Stimulated activated naive CD4-positive, alpha-beta T cell (primary cell): ENCODE measurements at regions not wholly inside any gene's neighbourhood (a gene's known extent, or its start where the extent isn't known, plus 50 kb on each side); places are given as distances from the start of the nearest gene placed in this dataset.

Source experiments
- DNase-seq, 6 experiments: peaks; one replicate each; lab custom pipeline; 2025; lab: John Stamatoyannopoulos, UW

DNA sequence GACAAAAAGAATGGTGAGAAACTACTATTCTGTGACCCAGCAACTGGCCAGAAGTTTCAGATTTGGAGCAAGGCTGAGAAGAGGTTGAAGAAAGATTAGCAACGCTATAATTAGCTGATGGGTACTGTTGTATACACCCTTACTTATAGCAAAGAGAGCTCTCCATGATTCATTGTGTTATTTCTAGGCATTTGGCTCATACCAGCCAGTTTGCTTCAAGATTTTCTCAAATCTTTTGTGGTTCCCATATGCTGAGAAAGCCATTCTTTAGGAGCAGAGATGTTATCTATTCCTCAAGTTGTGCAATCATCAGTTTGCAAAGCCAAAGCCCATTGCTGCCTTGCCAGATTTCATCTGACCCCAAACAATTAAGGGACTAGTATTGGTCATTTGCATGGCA lies 179.4 kb downstream of the ETS1 start:
- DNase-seq = no peak

DNA sequence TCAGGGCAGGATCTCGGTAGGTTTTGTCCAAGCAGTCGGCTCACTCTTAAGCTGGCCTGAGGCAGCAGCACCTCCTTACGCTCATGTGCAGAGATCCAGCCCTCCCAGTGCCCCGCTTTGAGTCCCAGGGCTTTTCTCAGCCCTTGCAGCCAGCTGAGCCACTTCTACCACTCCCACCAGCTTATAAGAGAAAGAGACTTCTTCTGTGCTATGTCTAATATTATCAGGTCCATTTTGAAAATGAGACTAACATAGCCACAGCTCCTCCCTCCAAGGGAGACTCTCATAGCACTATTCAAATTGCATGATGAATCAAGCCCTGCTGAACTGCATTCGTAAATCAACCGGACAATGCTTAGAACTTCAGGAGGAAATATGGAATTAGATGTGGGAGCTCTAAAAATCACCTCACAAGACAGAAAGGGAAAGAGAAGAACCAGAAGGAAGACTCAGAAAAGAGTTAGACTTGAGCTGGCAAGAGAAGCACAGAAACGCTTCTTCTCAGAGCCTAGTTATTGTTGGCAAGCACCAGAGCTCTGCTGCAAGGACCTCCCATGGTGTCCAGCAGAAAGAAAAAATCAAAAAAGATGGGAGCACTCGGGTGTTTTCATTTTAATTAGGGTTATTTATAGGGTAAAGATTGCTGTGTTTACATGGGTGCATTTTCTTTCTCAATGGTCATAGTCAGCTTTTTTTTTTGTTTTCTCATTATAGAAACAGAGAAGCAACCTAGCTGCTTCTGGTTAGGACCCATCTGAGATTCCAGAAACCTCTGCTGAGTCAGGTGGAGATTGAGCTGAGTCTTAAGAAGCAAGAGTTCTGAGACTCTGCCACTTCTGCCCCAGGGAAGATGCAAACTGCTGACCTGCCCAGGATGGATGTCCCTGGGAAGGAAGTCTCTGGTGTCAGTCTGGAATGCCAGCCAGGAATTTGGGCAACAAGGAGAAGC lies 181.4 kb downstream of the ETS1 start:
- DNase-seq = no peak

DNA sequence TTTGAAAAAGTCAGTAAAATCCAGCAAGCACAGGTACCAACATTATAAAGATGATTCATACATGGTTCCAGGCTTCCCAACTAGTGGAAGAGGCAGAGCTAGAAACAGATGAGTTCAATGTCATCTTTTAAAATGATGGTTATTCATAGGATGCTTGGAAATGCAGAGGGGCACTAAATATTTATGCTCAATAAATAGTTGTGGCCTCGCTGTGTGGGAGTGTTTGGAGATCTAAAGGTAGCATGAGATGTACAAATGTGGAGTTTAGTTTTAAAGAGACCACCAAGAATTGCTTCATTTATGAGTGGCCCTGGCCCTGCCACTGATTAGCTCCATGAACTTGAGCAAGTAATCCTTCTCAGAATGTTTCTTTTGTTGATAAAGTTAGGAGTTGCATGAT lies 182.2 kb downstream of the ETS1 start:
- DNase-seq = no peak

DNA sequence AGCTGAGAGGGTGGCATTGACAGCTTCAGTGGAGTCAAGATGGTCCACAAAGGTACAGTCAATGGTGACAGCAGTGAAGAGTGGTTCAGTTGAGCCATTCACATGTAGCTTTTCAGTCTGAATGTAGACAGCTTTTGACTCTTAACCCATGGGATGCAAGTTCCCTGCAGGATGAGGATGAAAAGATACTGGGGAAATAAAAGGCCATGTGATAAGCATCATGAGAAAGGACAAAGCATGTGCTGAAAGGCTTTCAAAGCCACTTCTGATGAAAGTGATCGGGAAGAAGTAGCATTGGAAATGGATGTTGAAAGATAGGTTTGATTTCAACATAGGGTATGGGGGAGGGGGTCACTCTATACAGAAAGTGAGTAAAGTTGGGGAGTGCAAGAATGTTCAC lies 182.9 kb downstream of the ETS1 start:
- DNase-seq = no peak

DNA sequence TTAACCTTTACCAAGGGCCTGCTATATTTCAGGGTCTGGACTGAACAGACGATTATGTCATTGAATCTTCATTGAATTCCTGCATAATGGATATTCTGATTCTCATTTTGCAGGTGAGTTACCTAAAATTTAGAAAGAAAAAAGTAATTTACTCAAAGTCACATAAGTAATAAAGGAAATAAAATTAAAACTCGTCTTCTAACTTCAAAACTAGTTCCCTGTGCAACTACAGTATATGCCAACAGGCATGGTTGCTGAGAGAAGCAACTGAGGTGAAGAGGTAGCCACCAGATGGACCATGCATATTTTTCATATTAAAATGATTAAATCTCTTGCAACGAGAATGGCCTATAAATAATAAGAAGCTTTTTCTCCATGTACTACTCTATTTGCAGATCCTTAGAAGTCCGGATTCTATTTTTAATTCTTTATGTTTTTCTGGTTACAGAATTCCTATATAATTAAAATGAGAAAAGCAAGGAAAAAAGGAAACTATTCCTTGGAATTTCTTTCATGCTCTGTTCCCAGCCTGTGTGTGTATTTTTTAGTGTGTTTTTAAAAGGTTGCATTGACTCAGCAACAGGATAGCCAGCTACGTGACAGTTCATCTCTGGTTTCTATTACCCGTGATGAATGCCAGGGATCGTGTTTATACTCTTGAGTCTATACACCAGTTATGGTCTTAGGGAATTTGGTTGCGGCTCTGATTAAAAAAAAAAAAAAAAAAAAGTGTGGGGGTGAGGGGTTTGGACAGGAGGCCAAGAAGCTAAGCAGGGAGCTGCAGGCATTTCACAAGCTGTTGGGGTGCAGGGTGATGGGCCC lies 186.8 kb downstream of the ETS1 start:
- DNase-seq = no peak

DNA sequence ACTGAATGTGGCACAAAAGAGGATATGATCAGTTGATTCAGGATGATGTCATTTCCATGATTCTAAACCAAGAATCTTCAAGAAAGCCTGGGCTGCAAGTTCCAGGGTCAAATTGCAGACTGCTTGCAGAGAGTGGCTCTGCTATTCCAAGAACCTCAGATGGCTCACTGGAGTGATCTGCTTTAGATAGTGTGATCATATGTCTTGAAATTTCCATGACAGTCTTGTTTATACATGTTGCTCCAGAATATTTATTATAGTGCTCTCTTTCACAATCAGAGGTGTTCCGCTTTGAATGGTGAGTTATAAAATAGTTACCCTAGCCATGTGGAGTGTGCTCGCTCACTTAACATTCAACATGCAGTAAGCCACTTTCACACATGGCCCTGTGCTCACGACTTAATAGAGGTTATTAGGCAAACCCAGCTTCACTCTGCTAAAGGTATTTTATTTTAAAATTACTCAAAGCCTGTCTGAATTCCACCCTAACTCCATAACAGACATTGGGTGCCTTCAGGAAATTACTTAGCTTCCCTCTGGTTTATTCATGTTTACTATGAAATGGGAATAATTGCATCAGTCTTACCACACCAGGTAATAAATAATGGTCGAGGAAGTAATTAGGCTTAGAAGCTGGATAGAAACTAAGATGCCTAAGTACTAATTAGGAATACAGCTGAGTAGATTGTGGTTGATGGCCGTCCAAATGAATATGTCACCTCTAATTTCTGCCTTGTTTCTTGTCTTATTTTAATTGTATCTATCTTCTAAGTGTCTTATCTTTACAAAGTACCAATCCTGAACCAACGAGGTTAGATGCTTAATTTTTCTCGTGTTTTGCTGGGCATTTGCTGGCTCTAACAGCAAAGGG lies 187.9 kb downstream of the ETS1 start:
- no peak for DNase-seq

DNA sequence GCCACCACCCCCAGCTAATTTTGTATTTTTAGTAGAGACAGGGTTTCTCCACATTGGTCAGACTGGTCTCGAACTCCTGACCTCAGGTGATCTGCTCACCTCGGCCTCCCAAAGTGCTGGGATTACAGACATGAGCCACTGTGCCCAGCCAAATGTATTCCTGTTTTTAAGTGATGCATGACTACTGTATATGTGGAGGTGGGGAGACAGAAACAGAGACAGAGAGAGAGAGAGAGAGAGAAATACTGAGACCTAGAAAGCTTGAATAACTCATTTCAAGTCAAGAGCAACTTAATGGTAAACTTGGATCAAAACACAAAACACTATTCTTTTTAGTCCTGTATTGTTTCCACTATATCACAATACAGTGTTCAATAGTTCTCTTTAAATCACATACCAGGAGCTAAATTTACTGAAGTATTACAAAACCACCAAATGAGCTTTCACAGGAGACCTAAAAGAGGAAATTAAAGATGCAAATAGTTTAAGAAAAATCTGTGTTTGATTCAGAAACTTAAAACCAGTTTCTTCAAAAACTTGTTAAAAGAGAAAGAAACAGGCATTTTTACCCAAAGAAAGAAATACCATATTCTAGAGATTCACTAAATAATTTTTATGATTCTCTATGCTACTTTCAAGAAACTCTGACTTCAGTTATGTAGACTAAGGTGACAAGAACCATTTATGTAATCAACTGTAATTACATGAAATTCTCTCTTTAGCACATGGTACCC lies 188.7 kb downstream of the ETS1 start:
- no peak for DNase-seq

DNA sequence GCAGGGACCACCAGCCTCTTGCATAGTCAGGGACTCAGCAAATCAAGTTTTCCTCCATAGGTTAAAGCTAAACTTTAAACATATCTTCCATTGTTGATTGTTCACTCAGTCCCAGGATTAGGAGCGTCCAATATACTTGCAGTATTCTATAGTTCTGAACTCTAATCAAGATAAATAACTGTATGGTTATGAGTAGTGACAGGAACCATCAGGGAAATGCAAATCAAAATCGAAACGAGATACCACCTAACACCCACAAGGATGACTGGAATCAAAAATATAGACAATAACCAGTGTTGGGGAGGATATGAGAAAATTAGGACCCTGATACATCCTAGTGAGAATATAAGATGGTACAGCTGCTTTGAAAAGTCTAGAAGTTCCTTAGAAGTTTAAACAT lies 190.0 kb downstream of the ETS1 start:
- no peak for DNase-seq

DNA sequence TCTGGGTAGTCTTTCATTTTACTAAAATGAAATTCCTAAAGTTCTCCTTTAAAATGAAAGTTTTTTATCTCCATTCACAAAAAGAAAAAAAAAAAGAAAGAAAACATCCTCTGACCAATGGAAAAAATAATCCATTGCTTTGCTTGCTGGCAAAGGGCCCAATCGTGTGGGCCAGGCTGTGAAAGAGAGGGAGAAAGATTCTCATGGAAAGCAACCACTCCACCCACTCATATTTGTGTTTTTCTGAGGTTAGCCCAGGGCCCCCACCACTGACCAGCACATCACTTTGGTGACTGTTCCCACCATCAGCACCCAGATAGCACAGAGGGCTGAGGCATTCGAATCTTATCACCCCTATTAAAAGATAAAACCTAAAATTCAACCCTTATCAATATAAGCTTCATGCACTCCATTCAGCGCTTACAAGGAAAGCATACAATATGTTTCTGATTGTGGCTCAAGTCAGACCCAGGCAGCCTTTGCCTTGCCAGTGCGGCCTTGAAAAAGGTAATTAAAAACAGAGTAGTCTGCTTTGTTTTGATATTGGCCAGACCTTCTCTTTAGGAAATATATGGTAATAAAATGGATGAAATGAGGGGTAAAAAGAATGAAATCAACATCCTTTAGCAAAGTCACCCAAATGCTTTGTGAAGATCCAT lies 192.8 kb downstream of the ETS1 start:
- DNase-seq = no peak

DNA sequence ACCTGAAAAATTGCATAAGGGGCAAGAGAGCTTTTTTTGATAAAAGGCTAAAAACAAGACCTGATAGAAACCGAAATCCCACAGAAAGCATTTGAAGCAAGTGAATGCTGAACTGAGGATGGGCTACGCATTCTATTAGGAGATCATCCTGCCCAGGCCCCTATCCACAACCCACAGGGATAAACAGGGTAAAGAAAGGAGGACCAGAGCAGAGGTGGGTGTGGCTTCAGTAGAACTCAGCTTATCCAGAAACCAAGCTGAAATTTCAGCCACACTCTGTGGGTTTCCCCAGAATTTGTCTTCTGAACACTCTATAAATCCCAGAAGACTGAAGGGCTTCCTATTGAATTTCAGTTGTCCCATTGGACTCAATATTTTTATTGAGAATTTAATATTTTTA lies 195.1 kb downstream of the ETS1 start:
- DNase-seq = no peak

DNA sequence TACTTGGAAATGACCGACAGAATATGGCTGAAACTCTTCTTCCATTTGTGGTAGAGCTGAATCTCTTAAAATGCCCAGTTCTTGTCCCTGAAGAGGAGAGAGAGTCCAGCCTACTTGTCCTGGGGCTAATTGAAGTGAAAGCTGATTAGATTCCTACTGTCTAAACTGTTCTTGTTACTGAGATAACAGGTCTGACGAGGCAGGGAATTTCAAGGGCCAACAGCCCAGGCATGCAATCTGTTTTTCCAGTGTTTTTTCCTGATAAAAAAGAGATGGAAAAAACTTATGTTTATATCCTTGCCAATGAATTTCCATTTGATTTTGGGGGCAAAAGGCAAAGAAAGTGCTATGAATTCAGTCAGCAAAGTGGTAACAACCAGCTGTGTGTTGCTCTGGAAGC lies 195.5 kb downstream of the ETS1 start:
- no peak for DNase-seq

DNA sequence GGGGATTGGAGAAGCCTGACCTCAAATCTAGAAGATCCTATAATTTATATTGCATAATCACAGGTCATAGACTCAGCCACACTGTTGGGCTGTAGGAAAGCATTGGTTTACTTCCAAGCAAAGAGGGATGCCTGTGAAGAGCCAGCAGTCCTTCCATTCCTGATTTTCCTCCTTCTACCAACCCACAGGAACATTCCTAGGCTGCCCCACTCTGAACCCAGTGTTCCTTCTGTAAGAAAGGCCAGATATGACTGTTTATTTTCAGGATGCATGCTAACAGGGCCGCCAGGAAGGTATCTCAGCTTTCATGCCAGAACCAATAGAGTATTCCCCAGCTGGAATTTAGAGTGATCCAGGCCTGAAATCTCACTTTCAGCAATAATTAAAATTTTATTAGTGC lies 197.1 kb downstream of the ETS1 start:
- DNase-seq = no peak

DNA sequence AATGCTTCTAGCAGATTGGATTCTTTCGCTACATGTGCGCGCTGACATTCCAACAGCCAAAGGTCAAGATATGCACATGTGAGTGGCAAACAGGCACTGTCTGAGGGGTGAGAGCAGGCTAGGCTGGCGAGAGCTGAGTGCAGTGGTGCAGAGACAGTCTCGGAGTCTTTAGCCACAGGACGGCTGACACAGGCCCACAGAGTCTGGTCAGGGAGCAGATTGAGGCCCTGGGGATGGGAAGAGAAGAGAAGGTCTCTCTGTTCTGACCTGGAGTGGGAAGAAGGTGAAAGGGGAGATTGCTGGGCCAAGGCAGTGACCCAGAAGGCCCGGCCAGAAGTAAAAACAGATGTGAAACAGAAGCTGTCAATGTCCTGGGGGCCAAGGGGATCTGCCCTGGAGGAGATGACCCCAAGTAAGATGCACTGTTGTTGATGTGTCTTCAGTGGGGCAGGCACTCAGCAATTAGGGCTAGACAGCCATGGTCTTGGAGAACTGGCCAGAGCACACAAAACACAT lies 197.8 kb downstream of the ETS1 start:
- no peak for DNase-seq

DNA sequence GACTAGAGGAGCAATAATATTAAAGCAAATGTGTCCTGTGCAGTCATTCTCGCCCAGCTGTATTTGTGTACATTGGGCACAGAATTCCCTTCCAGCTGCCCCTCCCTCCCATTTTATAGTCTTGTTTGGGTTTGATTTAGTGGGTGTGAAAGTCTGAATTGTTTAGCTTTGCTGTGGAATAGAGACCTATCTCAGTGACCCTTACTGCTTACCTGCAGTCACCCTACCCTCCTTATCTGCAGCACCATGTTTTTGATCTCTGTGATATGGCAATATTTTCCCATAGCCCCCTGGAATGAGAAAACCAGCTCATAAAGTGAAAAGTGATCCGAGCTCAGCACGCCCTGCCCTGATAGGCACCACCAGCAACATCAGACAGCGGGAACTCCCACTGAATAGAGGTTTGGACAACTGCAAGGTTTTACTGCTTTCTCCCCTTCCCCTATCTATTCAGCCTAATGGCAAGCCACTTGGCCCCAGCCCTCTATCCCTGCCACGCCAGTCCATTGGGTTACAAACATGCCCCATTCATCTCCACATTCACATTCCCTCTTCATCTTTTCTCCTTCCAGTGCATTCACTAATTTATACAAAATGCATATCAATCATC lies 199.0 kb downstream of the ETS1 start:
- no peak for DNase-seq

DNA sequence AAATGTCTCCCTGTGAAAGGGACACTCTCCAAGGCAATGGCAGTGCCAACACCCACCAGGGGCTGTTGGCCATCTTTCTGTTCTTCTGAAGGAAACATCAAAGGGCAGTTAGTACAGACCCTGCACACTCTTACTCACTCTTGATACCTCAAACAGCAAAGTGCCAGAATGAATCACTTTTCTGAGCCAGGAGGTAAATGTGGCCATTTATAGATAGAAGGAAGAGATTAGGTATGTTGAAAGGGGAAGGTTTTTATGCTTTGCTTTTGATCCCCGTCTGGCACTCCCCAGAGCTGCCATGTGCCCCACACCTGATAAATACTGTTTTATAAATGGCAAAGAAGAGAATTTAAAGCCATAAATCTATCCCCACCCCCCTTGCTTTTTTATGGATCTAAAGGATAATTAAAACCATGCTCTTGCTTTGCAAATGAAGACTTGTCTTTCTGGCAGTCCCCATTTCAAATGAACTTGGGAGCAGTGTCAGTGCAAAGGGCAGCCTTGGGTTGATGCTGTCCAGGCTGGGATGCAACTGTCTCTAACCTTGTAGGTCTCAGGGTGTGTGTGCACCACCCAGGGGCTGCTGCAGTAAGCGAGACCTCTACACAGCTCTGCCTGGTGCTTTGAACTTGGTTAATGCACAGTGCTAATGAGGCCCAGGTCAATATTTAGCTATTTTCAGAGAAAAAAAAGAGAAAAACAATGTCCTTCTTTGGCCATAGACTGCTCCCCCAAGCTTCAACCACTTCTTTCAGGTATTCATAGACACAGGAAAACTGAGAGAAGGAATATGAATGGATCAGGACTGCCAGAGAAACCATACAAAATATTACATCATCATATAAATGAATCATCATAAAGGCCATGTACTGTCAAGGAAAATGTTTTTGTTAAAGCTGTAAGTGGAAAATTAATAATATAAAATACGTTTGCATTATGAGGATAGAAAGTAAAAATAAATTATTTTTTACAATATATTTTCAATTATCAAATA lies 207.5 kb downstream of the ETS1 start:
- peak in 1 of 6 experiments; percentile 4 for DNase-seq

DNA sequence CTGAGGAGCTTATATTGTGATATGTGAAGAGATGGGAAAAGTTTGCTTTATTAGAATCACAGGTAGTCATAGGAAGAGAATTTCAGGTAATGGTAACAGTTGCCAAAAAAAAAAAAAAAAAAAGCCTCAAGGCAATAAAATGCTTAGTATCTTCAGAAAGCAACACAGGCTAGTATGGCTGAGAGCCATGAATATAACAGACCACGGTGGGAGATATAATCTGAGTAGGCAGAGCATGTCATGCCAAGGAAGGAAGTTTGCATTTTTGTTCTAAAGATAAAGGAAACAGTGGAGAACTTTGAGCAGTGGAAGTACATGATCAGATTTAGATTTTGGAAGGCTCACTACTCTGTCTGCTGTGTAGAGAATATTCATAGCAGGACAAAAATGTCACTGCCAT lies 211.4 kb downstream of the ETS1 start:
- DNase-seq = no peak

DNA sequence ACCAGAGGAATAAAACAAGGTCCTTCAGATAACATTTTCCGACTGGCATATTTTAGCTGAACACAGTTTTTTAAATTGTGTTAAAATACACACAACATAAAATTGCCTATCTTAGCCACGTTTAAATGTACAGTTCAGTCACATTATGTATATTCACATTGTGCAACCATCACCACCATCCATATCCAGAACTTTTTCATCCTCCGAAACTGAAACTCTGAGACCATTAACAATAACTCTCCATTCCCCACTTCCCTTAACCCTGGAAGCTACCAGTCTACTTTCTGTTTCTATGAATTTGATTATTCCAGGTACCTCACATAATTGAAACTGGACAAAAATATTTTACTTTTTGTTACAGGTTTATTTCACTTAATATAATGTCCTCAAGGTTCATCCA lies 213.3 kb downstream of the ETS1 start:
- no peak for DNase-seq

DNA sequence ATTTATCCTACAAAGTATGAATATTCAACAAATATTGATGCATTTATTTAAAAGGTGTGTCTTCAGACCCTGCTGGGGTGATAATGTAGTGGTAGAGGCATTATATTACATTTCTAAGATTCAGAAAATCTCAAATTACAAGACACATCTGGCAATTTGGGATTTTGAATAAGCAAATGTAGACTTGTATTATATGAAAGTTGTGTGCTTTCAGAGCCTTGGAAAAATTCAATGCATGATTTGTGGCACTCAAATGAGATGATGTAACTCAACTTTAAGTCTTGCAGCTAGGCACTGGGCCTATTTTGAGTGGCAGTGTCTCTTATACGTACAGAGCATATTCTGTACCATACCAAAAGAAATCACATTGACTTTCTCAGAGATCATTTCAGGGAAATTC lies 214.4 kb downstream of the ETS1 start:
- no peak for DNase-seq

DNA sequence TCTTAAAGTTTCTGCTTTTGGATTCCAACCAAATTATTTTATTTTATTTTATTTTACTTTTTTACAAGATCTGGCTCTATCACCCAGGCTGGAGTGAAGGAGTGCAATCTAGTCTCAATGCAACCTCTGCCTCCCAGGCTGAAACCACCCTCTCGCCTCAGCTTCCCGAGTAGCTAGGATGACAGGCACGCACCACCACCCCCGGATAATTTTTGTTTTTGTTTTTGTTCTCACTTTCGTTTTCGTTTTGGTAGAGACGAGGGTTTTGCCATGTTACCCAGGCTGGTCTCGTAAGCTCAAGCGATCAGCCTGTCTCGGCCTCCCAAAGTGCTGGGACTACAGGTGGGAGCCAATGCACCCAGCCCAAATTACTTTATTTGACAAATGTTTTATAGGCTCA lies 219.8 kb downstream of the ETS1 start:
- peak in 1 of 6 experiments; percentile 5 for DNase-seq
